CD4-positive, alpha-beta T cell treated with Interleukin-12 subunit alpha and Interleukin-12 subunit beta, for 1 hour (primary cell): ENCODE measurements at regions not wholly inside any gene's neighbourhood (a gene's known extent, or its start where the extent isn't known, plus 50 kb on each side); places are given as distances from the start of the nearest gene placed in this dataset.

Experiments
- DNase-seq: peaks from one replicate; pipeline ENCODE4 v3.0.0-alpha.2; 2020

- DNase-seq: no peak
These were observed 322.3 kb downstream of the GBE1 start for GRCh38 chr3:81439108-81439507.

GRCh38 chr3:81437683-81438082 lies 323.8 kb downstream of the GBE1 start:
- DNase-seq: no peak

- no peak for DNase-seq
These were observed 325.3 kb downstream of the GBE1 start for GRCh38 chr3:81436182-81436581.

GRCh38 chr3:81435050-81435449 lies 326.4 kb downstream of the GBE1 start:
- DNase-seq: no peak

- DNase-seq: no peak
These were observed 327.3 kb downstream of the GBE1 start for GRCh38 chr3:81434161-81434560.

GRCh38 chr3:81433675-81434074 lies 327.8 kb downstream of the GBE1 start:
- DNase-seq: no peak

- no peak for DNase-seq
These were observed 329.0 kb downstream of the GBE1 start for GRCh38 chr3:81432456-81432855.

GRCh38 chr3:81426826-81427577 lies 334.4 kb downstream of the GBE1 start:
- DNase-seq: no peak

GRCh38 chr3:81425198-81425868 lies 336.1 kb downstream of the GBE1 start:
- no peak for DNase-seq

GRCh38 chr3:81419228-81419627 lies 342.2 kb downstream of the GBE1 start:
- DNase-seq: no peak

GRCh38 chr3:81416812-81417211 lies 344.6 kb downstream of the GBE1 start:
- no peak for DNase-seq

GRCh38 chr3:81406318-81406717 lies 355.1 kb downstream of the GBE1 start:
- no peak for DNase-seq

- no peak for DNase-seq
These were observed 365.5 kb downstream of the GBE1 start for GRCh38 chr3:81395739-81396513.

GRCh38 chr3:81394651-81395524 lies 366.6 kb downstream of the GBE1 start:
- DNase-seq: no peak

GRCh38 chr3:81393251-81393650 lies 368.2 kb downstream of the GBE1 start:
- no peak for DNase-seq

- DNase-seq: no peak
These were observed 370.6 kb downstream of the GBE1 start for GRCh38 chr3:81390796-81391195.

- no peak for DNase-seq
These were observed 373.3 kb downstream of the GBE1 start for GRCh38 chr3:81388191-81388590.

GRCh38 chr3:81382470-81382869 lies 379.0 kb downstream of the GBE1 start:
- no peak for DNase-seq

- DNase-seq: no peak
These were observed 381.2 kb downstream of the GBE1 start for GRCh38 chr3:81380234-81380633.

GRCh38 chr3:81378552-81379293 lies 382.7 kb downstream of the GBE1 start:
- DNase-seq: no peak

- no peak for DNase-seq
These were observed 385.5 kb downstream of the GBE1 start for GRCh38 chr3:81375921-81376320.

- DNase-seq: no peak
These were observed 397.0 kb downstream of the GBE1 start for GRCh38 chr3:81364411-81364810.
